HG02938 (cell line): ENCODE measurements at regions not wholly inside any gene's neighbourhood (a gene's known extent, or its start where the extent isn't known, plus 50 kb on each side); places are given as distances from the start of the nearest gene placed in this dataset.

Source experiments
- ATAC-seq: cut with Tn5 transposase; IDR thresholded peaks from one replicate; pipeline ENCODE4 v1.9.1; 2021; ENCODE audit warnings: mild to moderate bottlenecking, moderate library complexity; ENCODE audit not compliant: unreplicated experiment

- ATAC-seq: no peak
These were observed 408.1 kb upstream of the CTNND2 start for GRCh38 chr5:12312343-12312742.

- ATAC-seq: no peak
These were observed 389.9 kb upstream of the CTNND2 start for GRCh38 chr5:12294151-12294550.

GRCh38 chr5:12292610-12293204 is 388.5 kb upstream of the CTNND2 start:
- ATAC-seq: no peak

GRCh38 chr5:12284604-12285003 is 380.4 kb upstream of the CTNND2 start:
- ATAC-seq: no peak

GRCh38 chr5:12277504-12278192 is 373.4 kb upstream of the CTNND2 start:
- peak; percentile 97 for ATAC-seq

GRCh38 chr5:12274236-12274635 is 370.0 kb upstream of the CTNND2 start:
- no peak for ATAC-seq

GRCh38 chr5:12272389-12272788 is 368.1 kb upstream of the CTNND2 start:
- no peak for ATAC-seq

- ATAC-seq: no peak
These were observed 366.7 kb upstream of the CTNND2 start for GRCh38 chr5:12270914-12271313.

- no peak for ATAC-seq
These were observed 364.9 kb upstream of the CTNND2 start for GRCh38 chr5:12269164-12269563.

- no peak for ATAC-seq
These were observed 354.3 kb upstream of the CTNND2 start for GRCh38 chr5:12258549-12258948.

- no peak for ATAC-seq
These were observed 346.2 kb upstream of the CTNND2 start for GRCh38 chr5:12250454-12250853.

- no peak for ATAC-seq
These were observed 344.6 kb upstream of the CTNND2 start for GRCh38 chr5:12248831-12249230.

GRCh38 chr5:12246036-12246435 is 341.8 kb upstream of the CTNND2 start:
- no peak for ATAC-seq

GRCh38 chr5:12245429-12245828 is 341.2 kb upstream of the CTNND2 start:
- no peak for ATAC-seq

- no peak for ATAC-seq
These were observed 339.0 kb upstream of the CTNND2 start for GRCh38 chr5:12242950-12243888.

GRCh38 chr5:12237837-12238575 is 333.8 kb upstream of the CTNND2 start:
- ATAC-seq: no peak

GRCh38 chr5:12230659-12231058 is 326.4 kb upstream of the CTNND2 start:
- no peak for ATAC-seq

GRCh38 chr5:12217039-12217438 is 312.8 kb upstream of the CTNND2 start:
- no peak for ATAC-seq

- ATAC-seq: no peak
These were observed 310.2 kb upstream of the CTNND2 start for GRCh38 chr5:12214267-12215015.

GRCh38 chr5:12208366-12209100 is 304.3 kb upstream of the CTNND2 start:
- ATAC-seq: no peak
